ENCODE measurements at regions not wholly inside any gene's neighbourhood (a gene's known extent, or its start where the extent isn't known, plus 50 kb on each side); places are given as distances from the start of the nearest gene placed in this dataset.

GRCh38 chr4:12178614-12179610 is 750.2 kb upstream of the HS3ST1 start:
- Histone ChIP-seq H3K79me2 (no peaks in the 10 kb centered on the region), H3K27me3 (ENCODE audit: control insufficient read depth, insufficient read depth, low read length) (no peaks in the 10 kb centered on the region), H3K36me3 (ENCODE audit: control insufficient read depth, insufficient read depth, low read length) (no peaks in the 10 kb centered on the region), H3K27ac (no peak overlapping the region), H3K4me2 (ENCODE audit: low read length) (no peak overlapping the region), H2AFZ (no peak overlapping the region), H3K9me3 (ENCODE audit: control insufficient read depth, low read length) (no peaks in the 10 kb centered on the region), H3K4me3 (ENCODE audit: low read depth, low read length) (no peak overlapping the region), H3K4me1 (no peaks in the 10 kb centered on the region), H3K9ac (no peak overlapping the region)
- TF ChIP-seq CTCF (IDR thresholded peaks at IDR 0.05): no peak

DNA sequence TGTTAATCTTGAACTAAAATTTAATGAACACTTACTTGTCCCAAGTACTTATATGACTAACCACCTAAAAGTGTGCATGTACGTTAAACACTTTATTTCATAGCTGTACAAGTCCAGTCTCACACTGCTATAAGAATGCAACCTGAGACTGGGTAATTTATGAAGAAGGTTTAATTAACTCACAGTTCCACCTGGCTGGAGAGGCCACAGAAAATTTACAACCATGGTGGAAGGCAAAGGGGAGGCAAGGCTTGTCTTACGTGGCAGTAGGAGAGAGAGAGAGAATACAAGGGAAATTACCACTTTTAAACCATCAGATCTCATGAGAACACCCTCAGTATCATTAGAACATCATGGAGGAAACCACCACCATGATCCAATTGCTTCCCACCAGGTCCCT is 748.7 kb upstream of the HS3ST1 start:
- Histone ChIP-seq H3K27ac (no peak overlapping the region), H2AFZ (no peak overlapping the region), H3K4me3 (ENCODE audit: low read depth, low read length) (no peak overlapping the region), H3K4me2 (ENCODE audit: low read length) (no peak overlapping the region), H3K79me2 (no peaks in the 10 kb centered on the region), H3K9me3 (ENCODE audit: control insufficient read depth, low read length) (no peaks in the 10 kb centered on the region), H3K27me3 (ENCODE audit: control insufficient read depth, insufficient read depth, low read length) (no peaks in the 10 kb centered on the region), H3K9ac (no peak overlapping the region), H3K4me1 (no peaks in the 10 kb centered on the region), H3K36me3 (ENCODE audit: control insufficient read depth, insufficient read depth, low read length) (no peaks in the 10 kb centered on the region)
- no peak for TF ChIP-seq CTCF (IDR thresholded peaks at IDR 0.05)

GRCh38 chr4:12173496-12173895 is 744.8 kb upstream of the HS3ST1 start:
- no peak overlapping the region for H3K27ac ChIP-seq
- no peak overlapping the region for H3K9ac ChIP-seq
- H2AFZ ChIP-seq: no peak overlapping the region
- no peaks in the 10 kb centered on the region for H3K27me3 ChIP-seq (ENCODE audit: control insufficient read depth, insufficient read depth, low read length)
- H3K4me2 ChIP-seq (ENCODE audit: low read length): no peak overlapping the region
- no peaks in the 10 kb centered on the region for H3K9me3 ChIP-seq (ENCODE audit: control insufficient read depth, low read length)
- no peaks in the 10 kb centered on the region for H3K4me1 ChIP-seq
- TF ChIP-seq CTCF (IDR thresholded peaks at IDR 0.05): no peak
- no peak overlapping the region for H3K4me3 ChIP-seq (ENCODE audit: low read depth, low read length)
- no peaks in the 10 kb centered on the region for H3K79me2 ChIP-seq
- H3K36me3 ChIP-seq (ENCODE audit: control insufficient read depth, insufficient read depth, low read length): no peaks in the 10 kb centered on the region

- Histone ChIP-seq H3K9ac (no peak overlapping the region), H3K9me3 (ENCODE audit: control insufficient read depth, low read length) (no peaks in the 10 kb centered on the region), H3K27me3 (ENCODE audit: control insufficient read depth, insufficient read depth, low read length) (no peaks in the 10 kb centered on the region), H3K27ac (no peak overlapping the region), H3K4me2 (ENCODE audit: low read length) (no peak overlapping the region), H3K4me3 (ENCODE audit: low read depth, low read length) (no peak overlapping the region), H3K79me2 (no peaks in the 10 kb centered on the region), H2AFZ (no peak overlapping the region), H3K4me1 (no peaks in the 10 kb centered on the region), H3K36me3 (ENCODE audit: control insufficient read depth, insufficient read depth, low read length) (no peaks in the 10 kb centered on the region)
- no peak for TF ChIP-seq CTCF (IDR thresholded peaks at IDR 0.05)
These were observed 743.7 kb upstream of the HS3ST1 start for GRCh38 chr4:12172198-12172973.
